Uterus (tissue), 3 donors: ENCODE measurements at regions not wholly inside any gene's neighbourhood (a gene's known extent, or its start where the extent isn't known, plus 50 kb on each side); places are given as distances from the start of the nearest gene placed in this dataset.
"Not testable (repeated sequence)": the region's sequence is repeated elsewhere in the genome, so short reads cannot be mapped to it uniquely, and the experiment has no call there.

Experiments
- DNase-seq, 2 donors: peaks; one replicate each; pipeline ENCODE4 v3.0.0-alpha.2; 2019 to 2020
- H3K27ac ChIP-seq, 2 donors: fragments of 200-600 bp; sonication (generic); 1 replicate in 1 of 2; 2 replicates in 1 of 2; pipeline ENCODE4 v1.5.1; 2016 to 2018
- H3K27me3 ChIP-seq, 2 donors: fragments of 200-600 bp; sonication (generic); one replicate each; pipeline ENCODE4 v1.5.1; 2018 to 2019; ENCODE audit warnings: control low read depth in 1 of 2
- H3K36me3 ChIP-seq, 2 donors: fragments of 200-600 bp; sonication (generic); one replicate each; pipeline ENCODE4 v1.5.1; 2019; ENCODE audit warnings: control low read depth in 1 of 2
- H3K4me1 ChIP-seq, 2 donors: fragments of 200-600 bp; sonication (generic); one replicate each; pipeline ENCODE4 v1.5.1; 2018 to 2019; ENCODE audit warnings: control low read depth in 1 of 2
- H3K4me3 ChIP-seq, 2 donors: fragments of 200-600 bp; sonication (generic); 1 replicate in 1 of 2; 2 replicates in 1 of 2; pipeline ENCODE4 v1.5.1; 2018 to 2019; ENCODE audit warnings: mild to moderate bottlenecking in 1 of 2
- H3K9me3 ChIP-seq, 2 donors: fragments of 200-600 bp; sonication (generic); one replicate each; pipeline ENCODE4 v1.5.1; 2019; ENCODE audit warnings: control low read depth in 1 of 2
- POLR2A ChIP-seq, 2 donors: fragments of 450-650 bp; IDR thresholded peaks; one replicate each; pipeline ENCODE4 v1.6.1; 2016; ENCODE audit warnings: antibody characterized with exemption in 2 of 2, mild to moderate bottlenecking in 1 of 2, moderate library complexity in 1 of 2
- intact Hi-C: fragments of 100-400 bp; cut with DNase I; formaldehyde crosslinking; loops from one replicate; pipeline ENCODE4 v1.15.1; 2023; ENCODE audit warnings: low total_unique reads
- TF ChIP-seq, protein P1 (sequence below), 4 experiments: fragments of 200-600 bp in 2 of 4; fragments of 450-650 bp in 2 of 4; sonication (generic) in 2 of 4; IDR thresholded peaks; one replicate each; pipeline ENCODE4 v1.5.1; 2016 to 2019; ENCODE audit warnings: antibody characterized with exemption in 4 of 4, mild to moderate bottlenecking in 2 of 4, moderate library complexity in 1 of 4
- donor health status: DM: yes; HTN: yes; CAD: no.

GRCh38 chr7:15816835-15817426 lies 130.4 kb upstream of the MEOX2 start:
- no peaks in the 10 kb centered on the region for H3K36me3 ChIP-seq
- H3K27ac ChIP-seq: no peak overlapping the region
- no peak for TF ChIP-seq POLR2A (IDR thresholded peaks at IDR 0.05)
- TF ChIP-seq, protein P1, sequence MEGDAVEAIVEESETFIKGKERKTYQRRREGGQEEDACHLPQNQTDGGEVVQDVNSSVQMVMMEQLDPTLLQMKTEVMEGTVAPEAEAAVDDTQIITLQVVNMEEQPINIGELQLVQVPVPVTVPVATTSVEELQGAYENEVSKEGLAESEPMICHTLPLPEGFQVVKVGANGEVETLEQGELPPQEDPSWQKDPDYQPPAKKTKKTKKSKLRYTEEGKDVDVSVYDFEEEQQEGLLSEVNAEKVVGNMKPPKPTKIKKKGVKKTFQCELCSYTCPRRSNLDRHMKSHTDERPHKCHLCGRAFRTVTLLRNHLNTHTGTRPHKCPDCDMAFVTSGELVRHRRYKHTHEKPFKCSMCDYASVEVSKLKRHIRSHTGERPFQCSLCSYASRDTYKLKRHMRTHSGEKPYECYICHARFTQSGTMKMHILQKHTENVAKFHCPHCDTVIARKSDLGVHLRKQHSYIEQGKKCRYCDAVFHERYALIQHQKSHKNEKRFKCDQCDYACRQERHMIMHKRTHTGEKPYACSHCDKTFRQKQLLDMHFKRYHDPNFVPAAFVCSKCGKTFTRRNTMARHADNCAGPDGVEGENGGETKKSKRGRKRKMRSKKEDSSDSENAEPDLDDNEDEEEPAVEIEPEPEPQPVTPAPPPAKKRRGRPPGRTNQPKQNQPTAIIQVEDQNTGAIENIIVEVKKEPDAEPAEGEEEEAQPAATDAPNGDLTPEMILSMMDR (IDR thresholded peaks at IDR 0.05): no peak
- H3K9me3 ChIP-seq: no peaks in the 10 kb centered on the region
- no peaks in the 10 kb centered on the region for H3K4me1 ChIP-seq
- H3K4me3 ChIP-seq: no peak overlapping the region
- intact Hi-C loops: no loop called here
- DNase-seq: no peak
- no peaks in the 10 kb centered on the region for H3K27me3 ChIP-seq

DNA sequence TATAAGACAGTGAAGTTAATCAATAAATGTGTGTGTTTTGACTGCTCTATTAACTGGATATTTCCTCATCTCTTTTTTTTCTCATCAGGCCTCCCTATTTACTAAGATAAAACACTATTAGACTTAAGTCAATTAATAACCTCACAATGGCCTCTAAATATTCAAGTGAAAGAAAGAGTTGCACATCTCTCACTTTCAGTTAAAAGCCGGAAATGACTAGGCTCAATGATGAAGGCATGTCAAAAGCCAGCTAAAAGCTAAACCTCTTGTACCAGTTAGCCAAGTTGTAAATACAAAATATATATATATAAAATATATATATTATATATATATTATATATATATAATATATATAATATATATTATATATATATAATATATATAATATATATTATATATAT lies 127.0 kb upstream of the MEOX2 start:
- Histone ChIP-seq H3K4me3 (no peak overlapping the region), H3K27me3 (no peaks in the 10 kb centered on the region), H3K36me3 (no peaks in the 10 kb centered on the region), H3K4me1 (no peaks in the 10 kb centered on the region), H3K9me3 (no peaks in the 10 kb centered on the region), H3K27ac (no peak overlapping the region)
- TF ChIP-seq, protein P1 (IDR thresholded peaks at IDR 0.05): no peak
- no peak for TF ChIP-seq POLR2A (IDR thresholded peaks at IDR 0.05)
- no peak for DNase-seq
- intact Hi-C loops: no loop called here

GRCh38 chr7:15810383-15810782 lies 123.9 kb upstream of the MEOX2 start:
- H3K27me3 ChIP-seq, intact Hi-C loops, DNase-seq, H3K27ac ChIP-seq, H3K36me3 ChIP-seq, H3K4me3 ChIP-seq, H3K4me1 ChIP-seq, H3K9me3 ChIP-seq: not testable (repeated sequence)

DNA sequence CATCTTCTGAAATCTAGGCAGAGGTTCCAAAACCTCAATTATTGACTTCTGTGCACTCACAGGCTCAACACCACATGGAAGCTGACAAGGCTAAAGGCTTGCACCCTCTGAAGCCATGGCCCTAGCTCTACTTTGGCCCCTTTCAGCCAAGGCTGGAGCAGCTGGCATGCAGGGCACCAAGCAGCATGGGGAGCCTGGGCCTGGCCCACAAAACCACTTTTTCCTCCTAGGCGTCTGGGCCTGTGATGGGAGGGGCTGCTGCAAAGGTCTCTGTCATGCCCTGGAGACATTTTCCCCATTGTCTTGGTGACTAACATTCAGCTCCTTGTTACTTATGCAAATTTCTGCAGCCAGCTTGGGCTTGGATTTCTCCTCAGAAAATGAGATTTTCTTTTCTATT lies 123.5 kb upstream of the MEOX2 start:
- H3K27ac ChIP-seq, intact Hi-C loops, DNase-seq, H3K4me1 ChIP-seq, H3K27me3 ChIP-seq, H3K9me3 ChIP-seq, H3K4me3 ChIP-seq, H3K36me3 ChIP-seq: not testable (repeated sequence)

- Histone ChIP-seq H3K27me3 (no peaks in the 10 kb centered on the region), H3K27ac (no peak overlapping the region), H3K4me3 (no peak overlapping the region), H3K4me1 (no peaks in the 10 kb centered on the region), H3K36me3 (no peaks in the 10 kb centered on the region), H3K9me3 (no peaks in the 10 kb centered on the region)
- DNase-seq: no peak
- no peak for TF ChIP-seq POLR2A (IDR thresholded peaks at IDR 0.05)
- TF ChIP-seq, protein P1 (IDR thresholded peaks at IDR 0.05): no peak
- intact Hi-C loops: no loop called here
These were observed 119.4 kb upstream of the MEOX2 start for GRCh38 chr7:15805891-15806290.

GRCh38 chr7:15802425-15802824 lies 115.9 kb upstream of the MEOX2 start:
- H3K4me3 ChIP-seq: no peak overlapping the region
- intact Hi-C loops: no loop called here
- H3K27ac ChIP-seq: peak overlapping the region in 1 of 2 donors; percentile 13
- H3K36me3 ChIP-seq: no peaks in the 10 kb centered on the region
- H3K27me3 ChIP-seq: no peaks in the 10 kb centered on the region
- H3K9me3 ChIP-seq: no peaks in the 10 kb centered on the region
- no peak for TF ChIP-seq POLR2A (IDR thresholded peaks at IDR 0.05)
- TF ChIP-seq, protein P1 (IDR thresholded peaks at IDR 0.05): no peak
- no peak for DNase-seq
- H3K4me1 ChIP-seq: no peaks in the 10 kb centered on the region
